HG02759 (cell line): ENCODE measurements at regions not wholly inside any gene's neighbourhood (a gene's known extent, or its start where the extent isn't known, plus 50 kb on each side); places are given as distances from the start of the nearest gene placed in this dataset.

ENCODE experiments used
- ATAC-seq: cut with Tn5 transposase; IDR thresholded peaks from one replicate; pipeline ENCODE4 v1.9.1; 2021; ENCODE audit warnings: mild to moderate bottlenecking, moderate library complexity; ENCODE audit not compliant: unreplicated experiment

- no peak for ATAC-seq
These were observed 540.6 kb downstream of the EBF1 start for GRCh38 chr5:158559066-158559465.

DNA sequence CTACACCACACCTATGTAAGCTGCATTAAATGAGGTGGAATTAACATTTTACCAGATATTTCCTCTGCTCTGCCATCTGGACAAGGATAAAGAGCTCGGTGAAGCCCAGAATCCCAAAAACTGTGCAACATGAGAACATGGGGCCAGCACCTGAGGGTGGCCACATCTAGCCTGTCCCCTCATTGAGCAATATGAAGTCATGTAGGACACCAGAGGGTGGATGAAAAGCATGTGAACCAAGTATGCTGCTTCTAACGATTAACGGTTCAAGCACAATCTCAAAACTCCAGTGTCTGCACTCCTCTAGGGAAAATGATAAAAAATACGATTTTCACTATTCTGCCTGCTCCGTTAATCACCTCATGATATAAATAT, 545.8 kb downstream of the EBF1 start:
- ATAC-seq: no peak

GRCh38 chr5:158553195-158553961, 546.3 kb downstream of the EBF1 start:
- ATAC-seq: no peak

GRCh38 chr5:158552241-158552640, 547.5 kb downstream of the EBF1 start:
- ATAC-seq: no peak

DNA sequence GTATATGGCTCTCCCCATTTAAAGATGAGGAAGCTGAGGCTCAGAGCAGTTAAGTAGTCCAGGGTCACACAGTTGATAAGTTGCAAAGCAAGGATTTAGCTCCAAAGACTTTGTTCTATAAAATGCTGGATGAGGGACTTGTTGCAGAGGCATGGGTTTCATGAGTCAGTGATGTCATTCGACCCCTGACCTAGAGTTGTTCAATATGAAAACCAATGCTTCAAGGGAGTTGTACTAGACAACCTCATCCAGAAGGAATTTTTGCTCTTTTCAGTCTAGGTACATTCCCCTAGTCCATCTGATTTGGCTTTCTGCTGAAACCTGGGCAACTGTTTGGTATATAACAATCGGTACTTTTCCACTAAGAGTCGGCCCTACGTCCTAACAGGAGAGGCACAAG, 550.4 kb downstream of the EBF1 start:
- no peak for ATAC-seq

GRCh38 chr5:158546748-158547147, 553.0 kb downstream of the EBF1 start:
- no peak for ATAC-seq

- no peak for ATAC-seq
These were observed 553.7 kb downstream of the EBF1 start for GRCh38 chr5:158545949-158546530.

DNA sequence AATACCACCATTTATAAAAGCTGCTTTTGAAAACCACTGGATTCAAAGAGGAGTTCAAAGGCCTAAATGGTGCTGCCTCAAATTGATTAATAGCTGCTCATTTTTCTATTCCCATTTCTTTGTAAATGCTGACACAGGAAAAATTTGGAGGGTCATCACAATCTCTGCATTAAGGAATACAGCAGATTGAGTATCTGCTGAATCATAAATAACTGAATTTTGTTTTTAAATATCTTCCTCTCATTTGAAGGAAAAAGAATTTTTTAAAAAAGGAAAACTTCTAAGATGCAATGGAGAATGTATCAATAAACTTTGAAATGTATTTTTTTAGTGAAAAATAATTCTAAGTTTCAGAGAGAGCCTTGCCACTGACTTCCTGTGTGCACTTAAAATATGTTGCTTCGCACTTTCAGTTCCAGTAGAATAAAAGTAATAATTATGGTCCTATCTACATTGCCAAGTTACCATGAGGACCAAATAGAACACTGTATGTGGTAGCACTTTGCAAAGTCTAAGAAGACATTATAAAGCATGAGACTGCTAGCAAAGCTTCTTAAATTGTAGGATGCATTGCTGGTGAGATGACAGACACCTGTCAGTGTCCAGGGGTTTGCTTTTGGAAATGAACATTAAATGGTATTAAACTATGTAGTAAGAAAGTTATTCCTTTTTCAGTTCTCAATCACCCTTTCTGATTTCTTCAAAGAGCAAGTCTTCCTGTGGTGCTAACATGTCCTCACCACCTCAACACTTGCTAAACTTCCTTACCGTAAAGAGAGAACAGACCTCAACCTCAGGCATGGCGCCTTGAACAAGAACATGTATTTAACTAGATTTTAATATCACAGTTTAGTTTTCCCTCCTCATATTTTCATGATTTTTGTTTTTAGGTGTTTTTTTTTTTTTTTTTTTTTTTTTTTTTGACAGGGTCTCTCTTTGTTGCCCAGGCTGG, 555.1 kb downstream of the EBF1 start:
- no peak for ATAC-seq

- no peak for ATAC-seq
These were observed 556.0 kb downstream of the EBF1 start for GRCh38 chr5:158543539-158544387.

DNA sequence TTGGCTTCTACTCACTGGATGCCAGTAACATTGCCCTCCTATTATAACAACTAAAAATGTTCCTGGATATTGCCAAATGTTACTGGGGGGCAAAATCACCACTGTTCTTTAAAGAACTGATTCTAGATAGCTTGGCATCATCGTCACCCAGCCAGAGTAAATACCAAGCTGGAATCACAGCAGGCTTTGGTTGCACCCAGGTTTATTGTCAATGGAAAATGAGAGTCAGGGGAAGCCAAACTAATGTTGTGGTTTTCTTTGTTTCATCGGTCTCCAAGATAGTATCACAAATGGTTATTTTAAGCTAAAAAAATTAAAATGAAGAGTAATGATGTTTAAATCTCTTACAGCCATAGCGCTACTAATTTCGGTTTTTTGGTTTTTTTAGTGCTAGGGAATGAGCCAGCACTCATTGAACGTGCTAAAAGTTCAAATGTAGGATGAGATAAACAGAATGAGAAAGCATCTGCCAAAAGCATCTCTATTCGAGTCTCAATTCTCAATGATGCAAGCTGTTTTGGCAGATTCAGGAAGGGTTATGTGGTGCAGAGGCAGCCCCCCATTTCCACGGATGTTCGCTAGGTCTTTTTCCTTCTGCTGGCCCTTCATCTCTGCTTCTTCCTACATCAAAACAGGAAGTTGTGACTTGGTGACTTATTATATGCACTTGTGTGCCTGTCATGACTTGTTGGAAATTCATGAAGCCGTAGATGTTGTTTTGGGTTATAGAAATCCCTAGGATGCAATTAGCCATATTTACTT, 558.0 kb downstream of the EBF1 start:
- no peak for ATAC-seq

GRCh38 chr5:158538506-158539074, 561.1 kb downstream of the EBF1 start:
- peak; percentile 84 for ATAC-seq

DNA sequence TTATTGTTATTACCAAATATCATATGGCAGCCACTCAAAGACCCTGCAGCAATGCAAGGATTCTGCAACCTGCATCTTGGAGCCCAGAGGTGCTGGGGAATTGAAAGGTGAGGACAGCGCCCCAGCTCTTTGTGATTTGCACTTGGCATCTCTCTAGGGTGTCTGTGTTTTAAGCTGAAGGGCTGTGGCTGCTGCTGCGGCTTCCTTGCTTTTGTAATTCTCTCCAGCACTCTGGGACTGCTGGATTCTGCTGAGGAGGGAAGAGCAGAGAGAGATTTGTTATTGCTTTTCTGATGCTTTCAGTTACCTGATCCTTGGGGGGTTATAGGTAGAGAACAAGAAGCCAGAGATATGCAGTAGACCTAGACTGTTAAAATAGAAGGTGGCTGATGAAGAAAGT, 562.4 kb downstream of the EBF1 start:
- no peak for ATAC-seq

GRCh38 chr5:158534203-158534602, 565.5 kb downstream of the EBF1 start:
- ATAC-seq: no peak

- ATAC-seq: no peak
These were observed 567.0 kb downstream of the EBF1 start for GRCh38 chr5:158532739-158533138.

DNA sequence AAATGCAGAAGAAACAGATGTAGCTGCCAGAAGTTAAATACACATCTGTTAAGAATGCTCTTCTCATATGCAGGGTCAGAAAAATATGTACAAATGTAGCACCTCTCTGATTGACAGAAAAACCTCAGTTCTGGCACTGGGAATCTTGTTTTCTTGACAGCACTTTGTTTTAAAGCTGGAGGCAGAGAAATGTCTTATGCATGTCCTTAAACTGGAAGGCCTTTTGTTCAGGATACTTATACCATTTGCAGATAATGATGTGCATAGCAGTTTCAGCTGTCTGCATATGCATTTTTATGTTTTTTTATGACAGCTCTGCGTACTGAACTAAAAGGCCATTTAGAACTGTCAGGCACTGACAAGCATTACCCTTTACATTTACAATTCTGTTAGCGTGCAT, 567.9 kb downstream of the EBF1 start:
- no peak for ATAC-seq

DNA sequence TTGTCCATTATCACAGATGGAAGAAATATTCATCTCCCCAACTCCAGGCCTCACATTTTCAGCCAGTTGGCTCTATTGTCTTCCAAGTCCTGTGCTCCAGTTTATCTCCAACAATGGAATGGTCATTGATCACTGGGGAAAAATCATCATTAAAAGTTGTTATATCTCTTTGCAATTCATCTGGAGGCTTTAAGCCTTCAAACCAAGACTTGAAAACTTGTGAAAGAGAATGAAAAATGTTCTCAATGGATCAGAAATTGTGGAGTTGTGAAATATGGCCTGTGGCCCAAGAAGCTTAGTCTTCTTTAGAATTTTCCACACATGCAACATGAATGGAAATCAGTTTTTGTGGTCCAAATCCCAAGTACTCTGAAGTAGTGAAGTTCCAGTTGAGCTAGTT, 569.6 kb downstream of the EBF1 start:
- ATAC-seq: no peak

GRCh38 chr5:158529454-158529853, 570.3 kb downstream of the EBF1 start:
- ATAC-seq: no peak

- ATAC-seq: no peak
These were observed 574.1 kb downstream of the EBF1 start for GRCh38 chr5:158525663-158526062.

GRCh38 chr5:158524070-158524469, 575.6 kb downstream of the EBF1 start:
- no peak for ATAC-seq

GRCh38 chr5:158522776-158523175, 576.9 kb downstream of the EBF1 start:
- no peak for ATAC-seq
